ENCODE measurements at regions not wholly inside any gene's neighbourhood (a gene's known extent, or its start where the extent isn't known, plus 50 kb on each side); places are given as distances from the start of the nearest gene placed in this dataset.

GRCh38 chr2:104321116-104321795 lies 532.7 kb upstream of the POU3F3 start:
- ChIA-PET POLR2A (no interaction called here), CTCF (no interaction called here)
- Histone ChIP-seq H3K4me1 (ENCODE audit: insufficient read depth, low read length) (no peaks in the 10 kb centered on the region), H3K27ac (ENCODE audit: low read depth in 1 of 2, low read length in 2 of 2) (no peak overlapping the region), H3K4me3 (ENCODE audit: low read length) (no peak overlapping the region), H3K9me3 (ENCODE audit: control insufficient read depth in 1 of 2, insufficient read depth in 1 of 2, low read length in 2 of 2) (peaks cover 0 to 3% of the 10 kb centered on the region in 2 experiments), H3K36me3 (ENCODE audit: insufficient read depth, low read length) (no peaks in the 10 kb centered on the region), H3K27me3 (ENCODE audit: control insufficient read depth in 1 of 2, insufficient read depth in 2 of 2, low read length in 2 of 2) (no peaks in the 10 kb centered on the region)
- H3K4me1 Mint-ChIP-seq (ENCODE audit: low read depth) = no peaks in the 10 kb centered on the region
- no peak for TF ChIP-seq CTCF (IDR thresholded peaks at IDR 0.05)
- DNase-seq (no peak), ATAC-seq (ENCODE audit: poor library complexity) (no peak)
- no peaks in the 10 kb centered on the region for H3K36me3 Mint-ChIP-seq (ENCODE audit: low read depth)
- no peak overlapping the region for H3K4me3 Mint-ChIP-seq
- peaks cover 19% of the 10 kb centered on the region for H3K27me3 Mint-ChIP-seq
- H3K27ac Mint-ChIP-seq = no peak overlapping the region
- intact Hi-C loops (cut with DNase I, micrococcal nuclease) = no loop called here
- no peaks in the 10 kb centered on the region for H3K9me3 Mint-ChIP-seq

- no peak overlapping the region for H3K4me3 Mint-ChIP-seq
- Histone ChIP-seq H3K27me3 (ENCODE audit: control insufficient read depth in 1 of 2, insufficient read depth in 2 of 2, low read length in 2 of 2) (no peaks in the 10 kb centered on the region), H3K9me3 (ENCODE audit: control insufficient read depth in 1 of 2, insufficient read depth in 1 of 2, low read length in 2 of 2) (peaks cover 0 to 3% of the 10 kb centered on the region in 2 experiments), H3K4me1 (ENCODE audit: insufficient read depth, low read length) (no peaks in the 10 kb centered on the region), H3K27ac (ENCODE audit: low read depth in 1 of 2, low read length in 2 of 2) (no peak overlapping the region), H3K4me3 (ENCODE audit: low read length) (no peak overlapping the region), H3K36me3 (ENCODE audit: insufficient read depth, low read length) (no peaks in the 10 kb centered on the region)
- no peak for DNase-seq
- TF ChIP-seq CTCF (IDR thresholded peaks at IDR 0.05) = no peak
- ChIA-PET POLR2A (no interaction called here), CTCF (no interaction called here)
- H3K4me1 Mint-ChIP-seq (ENCODE audit: low read depth) = no peaks in the 10 kb centered on the region
- no peak overlapping the region for H3K27ac Mint-ChIP-seq
- intact Hi-C loops (cut with DNase I, micrococcal nuclease) = no loop called here
- H3K36me3 Mint-ChIP-seq (ENCODE audit: low read depth) = no peaks in the 10 kb centered on the region
- ATAC-seq (ENCODE audit: poor library complexity) = no peak
- no peaks in the 10 kb centered on the region for H3K9me3 Mint-ChIP-seq
- H3K27me3 Mint-ChIP-seq = peaks cover 19% of the 10 kb centered on the region
These were observed 532.0 kb upstream of the POU3F3 start for GRCh38 chr2:104321796-104322349.

GRCh38 chr2:104332731-104333130 lies 521.2 kb upstream of the POU3F3 start:
- H3K36me3 Mint-ChIP-seq (ENCODE audit: low read depth) = no peaks in the 10 kb centered on the region
- H3K9me3 ChIP-seq (ENCODE audit: control insufficient read depth in 1 of 2, insufficient read depth in 1 of 2, low read length in 2 of 2) = peaks cover 0 to 8% of the 10 kb centered on the region in 2 experiments
- POLR2A ChIA-PET = no interaction called here
- no peak overlapping the region for H3K4me3 Mint-ChIP-seq
- no peaks in the 10 kb centered on the region for H3K4me1 Mint-ChIP-seq (ENCODE audit: low read depth)
- CTCF ChIA-PET = no interaction called here
- no peak for TF ChIP-seq CTCF (IDR thresholded peaks at IDR 0.05)
- H3K36me3 ChIP-seq (ENCODE audit: insufficient read depth, low read length) = no peaks in the 10 kb centered on the region
- H3K9me3 Mint-ChIP-seq = no peaks in the 10 kb centered on the region
- H3K27ac ChIP-seq (ENCODE audit: low read depth in 1 of 2, low read length in 2 of 2) = no peak overlapping the region
- ATAC-seq (ENCODE audit: poor library complexity) (no peak), DNase-seq (no peak)
- no peak overlapping the region for H3K4me3 ChIP-seq (ENCODE audit: low read length)
- H3K27me3 Mint-ChIP-seq = no peaks in the 10 kb centered on the region
- no peaks in the 10 kb centered on the region for H3K27me3 ChIP-seq (ENCODE audit: control insufficient read depth in 1 of 2, insufficient read depth in 2 of 2, low read length in 2 of 2)
- intact Hi-C loops (cut with DNase I, micrococcal nuclease) = no loop called here
- no peaks in the 10 kb centered on the region for H3K4me1 ChIP-seq (ENCODE audit: insufficient read depth, low read length)
- H3K27ac Mint-ChIP-seq = no peak overlapping the region
